ENCODE measurements at regions not wholly inside any gene's neighbourhood (a gene's known extent, or its start where the extent isn't known, plus 50 kb on each side); places are given as distances from the start of the nearest gene placed in this dataset.

DNA sequence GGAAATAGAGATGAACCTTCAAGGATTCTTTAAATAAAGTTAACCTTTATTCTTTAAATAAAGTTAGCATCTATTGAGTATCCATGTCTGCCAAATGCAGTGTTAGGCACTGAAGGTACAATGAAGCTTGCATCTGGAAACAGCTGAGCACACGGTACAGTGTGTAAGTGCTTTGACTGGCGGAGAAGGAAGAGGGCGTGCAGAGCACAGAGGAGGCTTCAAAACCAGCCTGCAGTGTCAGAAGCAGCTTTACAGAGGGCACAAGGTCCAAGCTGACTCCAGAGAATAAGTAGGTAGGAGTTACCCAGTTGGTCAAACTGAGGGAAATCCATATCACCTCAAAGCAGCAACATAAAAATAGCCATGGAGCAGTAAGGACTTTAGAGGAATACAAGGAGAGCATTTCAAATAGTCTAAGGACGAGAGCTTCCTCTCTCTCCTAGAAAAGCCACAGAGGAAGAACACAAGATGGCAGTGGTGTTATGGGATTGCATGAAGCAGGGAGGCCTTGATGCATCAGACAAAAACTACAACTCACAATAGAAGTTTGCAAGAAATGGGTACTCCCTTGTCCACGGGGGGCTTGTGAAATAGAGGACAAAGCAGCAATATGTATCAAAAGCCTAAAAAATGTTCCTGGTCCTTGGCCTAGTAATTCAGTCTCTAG lies 60.3 kb upstream of the PPP2R3A start:
- no peak for DNase-seq (ENCODE audit: low read depth in 3 of 3, low spot score in 1 of 3)

DNA sequence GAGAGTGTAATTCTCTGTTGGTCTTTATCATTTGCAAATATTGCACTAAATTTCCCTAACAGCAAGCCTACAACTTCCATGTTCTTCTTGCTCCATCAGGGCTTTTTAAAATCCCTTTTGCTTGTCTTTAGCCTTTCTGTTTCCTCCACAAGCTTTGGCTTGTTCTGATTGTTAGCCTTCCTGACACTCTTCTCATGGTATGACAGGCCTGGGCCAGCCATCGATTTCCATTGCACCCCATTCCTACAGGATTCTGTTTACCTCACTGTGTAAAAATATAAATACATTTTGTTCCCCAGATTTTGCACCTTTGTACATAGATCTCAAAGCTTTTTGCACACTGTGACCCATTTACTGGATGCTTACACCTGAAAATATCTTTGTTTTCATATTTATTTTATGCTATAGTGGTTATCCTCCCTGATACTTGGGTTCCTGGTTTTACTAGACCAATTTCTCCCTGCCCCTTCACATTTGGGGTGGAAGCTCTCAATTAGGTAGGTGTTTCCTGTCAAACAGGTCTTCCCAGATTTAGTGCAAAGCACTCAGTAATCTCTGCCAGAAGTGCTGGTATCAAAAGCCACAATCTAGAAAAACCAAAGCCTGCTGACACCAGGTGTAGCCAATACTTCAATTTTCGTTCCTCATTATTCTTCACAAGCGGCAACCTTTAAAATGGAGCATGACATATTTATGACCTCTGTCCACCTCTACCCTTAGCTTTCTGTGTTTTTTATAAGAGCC lies 57.9 kb upstream of the PPP2R3A start:
- DNase-seq (ENCODE audit: low read depth in 3 of 3, low spot score in 1 of 3) = no peak

GRCh38 chr3:135908225-135908624 lies 57.3 kb upstream of the PPP2R3A start:
- DNase-seq (ENCODE audit: low read depth in 3 of 3, low spot score in 1 of 3) = no peak

DNA sequence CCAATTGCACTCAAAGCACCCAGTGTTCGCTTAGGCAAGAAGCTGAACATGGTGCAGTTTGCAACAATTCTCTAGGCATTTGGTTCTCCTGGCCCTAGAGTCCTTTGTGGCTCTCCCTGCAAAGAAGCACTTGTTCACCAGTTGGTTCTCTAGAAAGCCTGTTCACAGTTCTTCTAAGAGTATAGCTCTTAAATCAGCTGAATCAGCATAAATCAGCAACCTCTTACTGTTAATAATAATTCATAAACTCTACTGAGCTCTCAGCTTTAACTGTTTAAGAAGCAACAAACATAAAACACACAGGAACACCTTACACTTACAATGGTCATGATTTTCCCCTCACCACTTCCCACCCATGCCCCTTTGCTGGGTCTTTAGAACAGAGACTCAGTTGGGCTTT lies 56.8 kb upstream of the PPP2R3A start:
- DNase-seq (ENCODE audit: low read depth in 3 of 3, low spot score in 1 of 3) = no peak

- DNase-seq (ENCODE audit: low read depth in 3 of 3, low spot score in 1 of 3) = no peak
Observed at GRCh38 chr3:135911110-135911509, 54.4 kb upstream of the PPP2R3A start.

GRCh38 chr3:135915206-135915605 lies 50.3 kb upstream of the PPP2R3A start:
- DNase-seq (ENCODE audit: low read depth in 3 of 3, low spot score in 1 of 3) = no peak
